Stomach (tissue), 4 donors: ENCODE measurements at regions not wholly inside any gene's neighbourhood (a gene's known extent, or its start where the extent isn't known, plus 50 kb on each side); places are given as distances from the start of the nearest gene placed in this dataset.

Source experiments
- EP300 ChIP-seq: sonication (generic); formaldehyde crosslinking; IDR thresholded peaks from one replicate; pipeline ENCODE4 v1.6.1; 2017; ENCODE audit warnings: antibody characterized with exemption
- POLR2A ChIP-seq, 4 donors: fragments of 450-650 bp; IDR thresholded peaks; one replicate each; pipeline ENCODE4 v1.6.1; 2016; ENCODE audit warnings: antibody characterized with exemption in 4 of 4, control low read depth in 2 of 4, mild to moderate bottlenecking in 1 of 4, moderate library complexity in 1 of 4
- TF ChIP-seq, protein P1 (sequence below), 7 experiments: fragments of 450-650 bp in 4 of 7; fragments of 200-600 bp in 3 of 7; sonication (generic) in 3 of 7; IDR thresholded peaks; one replicate each; pipeline ENCODE4 v1.5.1; 2016 to 2019; ENCODE audit warnings: antibody characterized with exemption in 7 of 7, control low read depth in 2 of 7, mild to moderate bottlenecking in 1 of 7

DNA sequence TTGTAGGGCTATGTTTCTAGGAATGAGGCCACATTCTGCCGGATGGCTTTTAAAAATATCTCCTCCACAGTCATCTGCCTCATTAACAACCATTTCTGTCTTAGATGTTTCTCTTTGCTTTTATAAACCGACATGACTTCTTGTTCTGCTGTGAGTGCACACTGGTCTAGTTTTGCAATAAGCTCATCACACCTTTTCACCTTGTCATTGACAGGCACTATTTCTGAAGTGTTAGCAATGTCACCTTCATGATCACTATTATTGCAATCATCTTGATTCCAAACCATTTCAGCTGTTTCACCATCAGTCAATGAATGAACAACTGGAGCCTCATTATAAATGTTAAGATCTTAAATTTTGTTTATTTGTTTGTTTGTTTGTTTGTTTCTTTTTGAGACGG, 523.7 kb upstream of the DSEL start:
- TF ChIP-seq, protein P1, sequence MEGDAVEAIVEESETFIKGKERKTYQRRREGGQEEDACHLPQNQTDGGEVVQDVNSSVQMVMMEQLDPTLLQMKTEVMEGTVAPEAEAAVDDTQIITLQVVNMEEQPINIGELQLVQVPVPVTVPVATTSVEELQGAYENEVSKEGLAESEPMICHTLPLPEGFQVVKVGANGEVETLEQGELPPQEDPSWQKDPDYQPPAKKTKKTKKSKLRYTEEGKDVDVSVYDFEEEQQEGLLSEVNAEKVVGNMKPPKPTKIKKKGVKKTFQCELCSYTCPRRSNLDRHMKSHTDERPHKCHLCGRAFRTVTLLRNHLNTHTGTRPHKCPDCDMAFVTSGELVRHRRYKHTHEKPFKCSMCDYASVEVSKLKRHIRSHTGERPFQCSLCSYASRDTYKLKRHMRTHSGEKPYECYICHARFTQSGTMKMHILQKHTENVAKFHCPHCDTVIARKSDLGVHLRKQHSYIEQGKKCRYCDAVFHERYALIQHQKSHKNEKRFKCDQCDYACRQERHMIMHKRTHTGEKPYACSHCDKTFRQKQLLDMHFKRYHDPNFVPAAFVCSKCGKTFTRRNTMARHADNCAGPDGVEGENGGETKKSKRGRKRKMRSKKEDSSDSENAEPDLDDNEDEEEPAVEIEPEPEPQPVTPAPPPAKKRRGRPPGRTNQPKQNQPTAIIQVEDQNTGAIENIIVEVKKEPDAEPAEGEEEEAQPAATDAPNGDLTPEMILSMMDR (IDR thresholded peaks at IDR 0.05) = no peak
- TF ChIP-seq POLR2A (IDR thresholded peaks at IDR 0.05) (no peak), EP300 (no peak)
